Frontal cortex (tissue), 3 donors: ENCODE measurements at regions not wholly inside any gene's neighbourhood (a gene's known extent, or its start where the extent isn't known, plus 50 kb on each side); places are given as distances from the start of the nearest gene placed in this dataset.

ENCODE experiments used
- DNase-seq, 2 donors: peaks; one replicate each; pipeline ENCODE4 v3.0.0; 2012; ENCODE audit warnings: low spot score in 2 of 2
- FAIRE-seq: peaks from 2 replicates; lab custom pipeline; 2012; peaks lifted over from hg19 to GRCh38; lab: Jason Lieb, UNC
- donor health status: control.
- donor health status: control.
- donor health status: control.

- no peak for DNase-seq
- FAIRE-seq = no peak
Observed at GRCh38 chr2:18124116-18124835, 245.8 kb downstream of the KCNS3 start.

- DNase-seq (no peak), FAIRE-seq (no peak)
Observed at GRCh38 chr2:18123577-18123976, 245.1 kb downstream of the KCNS3 start.

DNA sequence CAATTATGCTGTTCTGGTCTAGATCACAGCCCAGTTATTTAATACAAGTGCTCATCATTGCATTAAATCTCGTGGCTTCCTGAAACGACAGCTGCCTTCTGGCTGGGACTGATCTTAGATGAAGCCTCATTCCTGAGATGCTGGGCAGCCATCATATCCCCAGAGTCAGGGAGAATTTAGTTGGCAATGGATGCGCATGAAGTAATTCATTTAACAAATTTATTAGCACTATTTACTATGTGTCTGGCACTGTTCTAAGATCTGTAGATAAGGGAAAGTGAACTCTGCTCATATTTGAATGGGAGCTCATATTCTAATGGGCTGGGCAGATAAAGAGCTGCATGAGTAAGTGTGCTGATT, 244.7 kb downstream of the KCNS3 start:
- no peak for DNase-seq

GRCh38 chr2:18122544-18123210, 244.2 kb downstream of the KCNS3 start:
- FAIRE-seq = no peak
- DNase-seq = no peak

More for the DNA sequence above, 244.7 kb downstream of the KCNS3 start:
- no peak for FAIRE-seq

DNA sequence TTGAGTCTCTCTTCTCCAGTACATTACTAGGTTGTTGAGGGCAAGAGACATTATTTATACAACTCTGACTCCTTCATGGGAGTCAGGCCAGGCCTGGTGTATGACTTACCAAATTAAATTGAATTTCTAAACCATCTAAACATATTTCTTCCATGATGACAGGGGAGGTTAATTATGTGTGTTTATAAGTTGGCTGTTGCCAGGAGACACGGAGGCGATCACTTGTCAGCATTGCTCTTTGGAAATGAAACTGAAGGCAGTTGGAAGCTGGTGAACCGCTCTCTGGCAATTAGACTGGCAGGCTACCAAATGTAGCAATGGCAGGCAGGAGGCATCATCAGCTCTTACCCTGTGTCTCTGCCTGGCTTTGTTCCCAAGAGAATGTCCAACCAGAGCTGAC, 241.4 kb downstream of the KCNS3 start:
- no peak for FAIRE-seq
- no peak for DNase-seq

DNA sequence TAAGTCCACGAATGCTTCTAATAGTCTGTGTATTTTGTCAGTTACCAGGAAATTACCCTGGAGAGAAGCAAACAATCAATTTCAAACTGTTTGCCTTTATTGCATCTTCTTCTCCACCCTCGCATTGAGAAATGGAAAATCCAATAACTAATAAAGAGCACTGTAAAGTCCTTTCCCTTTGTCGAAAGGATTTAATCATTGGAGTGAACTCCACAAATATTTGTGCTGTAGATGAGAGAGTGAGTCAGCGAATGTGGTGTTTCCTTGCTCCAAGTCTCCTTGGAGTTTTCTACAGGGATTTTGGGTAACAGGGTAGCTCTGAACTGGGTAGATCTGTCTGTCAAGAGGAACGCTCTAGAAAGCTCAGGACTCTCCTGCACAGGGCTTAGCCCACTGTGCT, 240.2 kb downstream of the KCNS3 start:
- DNase-seq (no peak), FAIRE-seq (no peak)

- FAIRE-seq = no peak
- DNase-seq = no peak
Observed at GRCh38 chr2:18117592-18117991, 239.1 kb downstream of the KCNS3 start.

GRCh38 chr2:18110222-18110621, 231.8 kb downstream of the KCNS3 start:
- FAIRE-seq = no peak
- no peak for DNase-seq

- FAIRE-seq = no peak
Observed at GRCh38 chr2:18106841-18107240, 228.4 kb downstream of the KCNS3 start.

DNA sequence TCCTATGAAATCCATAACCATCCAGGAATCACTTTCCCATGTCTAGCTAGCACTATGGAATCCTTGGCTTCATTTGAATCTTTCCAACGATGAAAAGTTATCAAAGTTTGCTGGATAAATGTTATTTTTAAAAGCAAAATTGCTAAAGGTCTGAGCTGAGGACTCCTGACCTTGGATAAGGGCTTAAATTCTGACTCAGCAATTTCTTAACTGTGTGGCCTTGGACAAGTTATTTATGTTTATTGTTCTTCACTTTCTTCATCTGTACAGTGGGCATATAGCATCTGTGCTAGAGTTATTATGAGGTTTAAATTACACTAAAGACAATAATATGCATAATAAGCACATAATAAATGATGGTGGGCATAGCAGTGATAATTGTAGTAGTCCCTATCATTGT, 227.5 kb downstream of the KCNS3 start:
- DNase-seq (no peak), FAIRE-seq (no peak)

More at GRCh38 chr2:18106841-18107240, 228.4 kb downstream of the KCNS3 start:
- no peak for DNase-seq

DNA sequence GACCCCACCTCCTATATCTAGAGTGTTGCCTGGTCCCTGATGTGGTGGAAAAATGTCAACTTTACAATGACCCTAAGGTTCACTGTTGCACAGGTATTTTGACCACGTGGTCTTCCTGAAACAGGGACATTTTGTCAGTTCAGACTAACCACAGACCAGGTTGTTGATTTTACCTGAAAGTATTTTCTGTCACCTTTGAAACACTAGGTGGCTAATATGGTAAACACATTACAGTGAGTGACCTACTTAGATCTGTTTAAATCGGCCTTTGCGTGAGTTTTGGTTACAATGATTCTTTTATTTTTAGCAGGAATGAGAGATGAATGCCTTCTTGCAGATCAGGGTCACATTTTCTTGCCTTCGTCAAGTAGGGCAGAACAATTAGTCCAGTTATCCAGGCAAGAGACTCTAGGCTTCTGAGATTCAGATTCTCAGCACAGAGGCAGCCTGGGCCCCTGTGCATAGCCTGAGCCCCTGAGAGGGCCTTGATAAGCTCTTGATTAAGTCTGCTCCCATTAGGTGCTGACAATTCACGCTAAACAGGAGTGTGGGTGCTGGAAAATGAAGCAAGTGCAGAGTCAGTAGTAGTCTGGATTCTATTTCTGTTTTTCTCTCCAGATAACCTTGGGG, 226.2 kb downstream of the KCNS3 start:
- FAIRE-seq = no peak
- DNase-seq = no peak

- no peak for DNase-seq
- FAIRE-seq = peak; percentile 26
Observed at GRCh38 chr2:18096836-18097405, 218.5 kb downstream of the KCNS3 start.

- no peak for FAIRE-seq
- no peak for DNase-seq
Observed at GRCh38 chr2:18094277-18094676, 215.8 kb downstream of the KCNS3 start.

DNA sequence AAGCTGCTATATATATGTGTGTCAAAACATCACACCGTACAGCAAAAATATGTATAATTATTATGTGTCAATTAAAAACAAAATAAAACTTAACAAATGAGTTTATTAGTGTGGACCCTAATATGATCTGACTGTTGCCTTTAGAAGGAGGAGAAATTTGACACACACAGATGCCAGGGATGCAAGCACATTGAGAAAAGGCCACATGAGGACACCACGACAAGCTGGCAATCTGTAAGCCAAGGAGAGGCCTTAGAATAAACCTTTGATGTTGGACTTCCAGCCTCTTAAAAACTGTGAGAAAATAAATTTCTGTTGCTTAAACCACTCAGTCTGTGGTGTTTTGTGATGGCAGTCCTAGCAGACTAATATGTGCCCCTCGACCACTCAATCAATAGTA, 214.7 kb downstream of the KCNS3 start:
- FAIRE-seq = no peak

DNA sequence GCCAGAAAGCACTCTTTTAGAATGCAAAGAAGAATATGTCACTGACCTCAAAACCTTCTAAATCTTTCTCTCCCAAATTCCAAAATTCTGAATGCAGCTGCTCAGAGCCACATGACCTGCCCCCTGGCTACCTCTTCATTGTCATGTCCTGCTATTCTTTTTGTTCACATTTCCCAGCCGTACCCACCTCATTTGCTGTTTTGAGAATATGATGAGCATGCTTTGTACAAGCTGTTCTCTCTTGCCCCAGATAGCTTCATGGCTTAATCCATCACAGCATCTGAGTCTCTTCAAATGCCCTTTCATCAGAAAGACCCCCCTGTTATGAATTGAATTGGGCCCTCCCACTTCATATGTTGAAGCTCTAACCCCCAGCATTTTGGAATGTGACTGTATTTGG, 214.3 kb downstream of the KCNS3 start:
- DNase-seq (no peak), FAIRE-seq (no peak)

More for the DNA sequence above, 214.7 kb downstream of the KCNS3 start:
- DNase-seq = no peak

GRCh38 chr2:18085593-18085992, 207.1 kb downstream of the KCNS3 start:
- FAIRE-seq (no peak), DNase-seq (no peak)

DNA sequence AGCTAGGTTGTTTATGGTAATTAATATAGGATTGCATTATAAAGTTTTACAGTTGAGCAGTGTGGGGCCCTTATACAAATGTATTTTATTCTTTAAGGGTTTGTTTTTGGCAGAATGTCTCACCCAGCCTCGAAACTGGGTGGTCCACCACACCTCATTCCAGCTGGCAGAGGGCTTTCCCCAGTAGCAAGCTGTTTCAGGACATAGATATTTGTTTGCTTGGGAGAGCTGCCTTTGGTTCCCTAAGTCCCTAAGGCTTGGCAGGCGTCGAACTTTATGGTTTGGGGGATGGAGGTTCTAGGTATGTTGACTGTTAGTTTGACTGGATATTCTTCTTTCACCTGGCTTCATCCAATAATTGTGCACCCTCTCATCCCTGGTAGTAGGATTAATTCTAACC, 205.9 kb downstream of the KCNS3 start:
- no peak for FAIRE-seq
- DNase-seq = no peak

GRCh38 chr2:18083806-18084205, 205.3 kb downstream of the KCNS3 start:
- DNase-seq (no peak), FAIRE-seq (no peak)

GRCh38 chr2:18078216-18078615, 199.7 kb downstream of the KCNS3 start:
- DNase-seq = no peak
- FAIRE-seq = no peak

GRCh38 chr2:18077704-18078103, 199.2 kb downstream of the KCNS3 start:
- DNase-seq (no peak), FAIRE-seq (no peak)

- no peak for FAIRE-seq
- DNase-seq = no peak
Observed at GRCh38 chr2:18077231-18077630, 198.8 kb downstream of the KCNS3 start.
